ENCODE measurements at regions not wholly inside any gene's neighbourhood (a gene's known extent, or its start where the extent isn't known, plus 50 kb on each side); places are given as distances from the start of the nearest gene placed in this dataset.

DNA sequence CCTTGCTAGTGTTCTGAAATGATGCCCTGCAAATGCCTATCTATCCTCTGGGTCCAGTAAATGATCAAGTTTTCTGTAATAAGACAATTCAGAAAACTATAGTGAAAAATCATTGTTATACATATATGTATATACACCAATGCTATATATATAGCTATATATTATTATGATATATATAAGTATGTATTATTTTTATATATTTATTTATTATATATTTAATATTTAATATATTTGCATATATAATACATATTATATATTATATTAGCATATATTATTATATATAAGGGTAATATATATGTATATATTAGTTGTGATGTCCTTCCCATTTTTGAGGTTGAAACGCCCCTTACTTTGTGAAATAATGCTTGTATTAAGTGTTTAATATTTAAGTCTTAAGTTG, 181.4 kb upstream of the CACNA2D1 start:
- TF ChIP-seq, protein P1, sequence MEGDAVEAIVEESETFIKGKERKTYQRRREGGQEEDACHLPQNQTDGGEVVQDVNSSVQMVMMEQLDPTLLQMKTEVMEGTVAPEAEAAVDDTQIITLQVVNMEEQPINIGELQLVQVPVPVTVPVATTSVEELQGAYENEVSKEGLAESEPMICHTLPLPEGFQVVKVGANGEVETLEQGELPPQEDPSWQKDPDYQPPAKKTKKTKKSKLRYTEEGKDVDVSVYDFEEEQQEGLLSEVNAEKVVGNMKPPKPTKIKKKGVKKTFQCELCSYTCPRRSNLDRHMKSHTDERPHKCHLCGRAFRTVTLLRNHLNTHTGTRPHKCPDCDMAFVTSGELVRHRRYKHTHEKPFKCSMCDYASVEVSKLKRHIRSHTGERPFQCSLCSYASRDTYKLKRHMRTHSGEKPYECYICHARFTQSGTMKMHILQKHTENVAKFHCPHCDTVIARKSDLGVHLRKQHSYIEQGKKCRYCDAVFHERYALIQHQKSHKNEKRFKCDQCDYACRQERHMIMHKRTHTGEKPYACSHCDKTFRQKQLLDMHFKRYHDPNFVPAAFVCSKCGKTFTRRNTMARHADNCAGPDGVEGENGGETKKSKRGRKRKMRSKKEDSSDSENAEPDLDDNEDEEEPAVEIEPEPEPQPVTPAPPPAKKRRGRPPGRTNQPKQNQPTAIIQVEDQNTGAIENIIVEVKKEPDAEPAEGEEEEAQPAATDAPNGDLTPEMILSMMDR (IDR thresholded peaks at IDR 0.05; ENCODE audit: poor library complexity, severe bottlenecking) = no peak
- TF ChIP-seq POLR2AphosphoS5 (IDR thresholded peaks at IDR 0.05) (no peak), RAD21 (conservative IDR thresholded peaks at IDR 0.05) (no peak), MXI1 (conservative IDR thresholded peaks at IDR 0.05; ENCODE audit: poor library complexity, severe bottlenecking) (no peak)

Data from neural cell (in vitro differentiated cells).